Epithelial cell of proximal tubule (primary cell): ENCODE measurements at regions not wholly inside any gene's neighbourhood (a gene's known extent, or its start where the extent isn't known, plus 50 kb on each side); places are given as distances from the start of the nearest gene placed in this dataset.
A peak's percentile ranks its signal among the peaks of the same experiment; 100 is the strongest.

Experiments
- DNase-seq: peaks from one replicate; pipeline ENCODE4 v3.0.0-alpha.2; 2011; ENCODE audit warnings: low read depth
- H3K4me3 ChIP-seq: 2 replicates; pipeline ENCODE4 v1.5.1; 2011; ENCODE audit warnings: low read depth, mild to moderate bottlenecking, low read length
- TF ChIP-seq, protein P1 (sequence below): conservative IDR thresholded peaks from 2 replicates; pipeline ENCODE4 v1.5.1; 2012; ENCODE audit warnings: low read depth, mild to moderate bottlenecking, low read length

- TF ChIP-seq, protein P1, sequence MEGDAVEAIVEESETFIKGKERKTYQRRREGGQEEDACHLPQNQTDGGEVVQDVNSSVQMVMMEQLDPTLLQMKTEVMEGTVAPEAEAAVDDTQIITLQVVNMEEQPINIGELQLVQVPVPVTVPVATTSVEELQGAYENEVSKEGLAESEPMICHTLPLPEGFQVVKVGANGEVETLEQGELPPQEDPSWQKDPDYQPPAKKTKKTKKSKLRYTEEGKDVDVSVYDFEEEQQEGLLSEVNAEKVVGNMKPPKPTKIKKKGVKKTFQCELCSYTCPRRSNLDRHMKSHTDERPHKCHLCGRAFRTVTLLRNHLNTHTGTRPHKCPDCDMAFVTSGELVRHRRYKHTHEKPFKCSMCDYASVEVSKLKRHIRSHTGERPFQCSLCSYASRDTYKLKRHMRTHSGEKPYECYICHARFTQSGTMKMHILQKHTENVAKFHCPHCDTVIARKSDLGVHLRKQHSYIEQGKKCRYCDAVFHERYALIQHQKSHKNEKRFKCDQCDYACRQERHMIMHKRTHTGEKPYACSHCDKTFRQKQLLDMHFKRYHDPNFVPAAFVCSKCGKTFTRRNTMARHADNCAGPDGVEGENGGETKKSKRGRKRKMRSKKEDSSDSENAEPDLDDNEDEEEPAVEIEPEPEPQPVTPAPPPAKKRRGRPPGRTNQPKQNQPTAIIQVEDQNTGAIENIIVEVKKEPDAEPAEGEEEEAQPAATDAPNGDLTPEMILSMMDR = no peak
- no peak for DNase-seq
Measured at GRCh38 chr5:82808960-82809359, 268.2 kb downstream of the TMEM167A start.

DNA sequence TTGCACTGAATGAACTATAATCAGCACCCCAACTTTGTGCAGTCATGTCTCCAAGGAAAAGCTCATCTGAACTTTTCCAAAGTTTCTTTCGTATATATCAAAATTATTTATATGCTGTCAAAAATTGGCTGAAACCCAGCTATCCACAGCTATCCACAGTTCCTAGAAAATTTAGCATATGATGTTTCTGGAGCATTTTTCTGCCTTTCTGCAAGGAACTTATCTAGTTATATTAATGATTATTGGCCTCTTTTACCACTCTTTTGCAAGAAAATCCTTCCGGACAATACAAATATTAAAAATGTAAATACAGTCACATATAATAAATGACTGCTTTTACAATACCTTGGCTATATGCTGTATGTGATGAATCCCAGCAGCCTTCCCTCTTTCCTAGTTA, 270.2 kb downstream of the TMEM167A start:
- TF ChIP-seq, protein P1 = no peak
- H3K4me3 ChIP-seq = no peak overlapping the region
- DNase-seq = no peak

More at GRCh38 chr5:82808960-82809359, 268.2 kb downstream of the TMEM167A start:
- H3K4me3 ChIP-seq = no peak overlapping the region

- TF ChIP-seq, protein P1 = no peak
- no peak overlapping the region for H3K4me3 ChIP-seq
- no peak for DNase-seq
Measured at GRCh38 chr5:82806513-82806912, 270.7 kb downstream of the TMEM167A start.

GRCh38 chr5:82804155-82804690, 273.0 kb downstream of the TMEM167A start:
- TF ChIP-seq, protein P1 = no peak
- DNase-seq = no peak

GRCh38 chr5:82802954-82803353, 274.2 kb downstream of the TMEM167A start:
- H3K4me3 ChIP-seq = no peak overlapping the region
- TF ChIP-seq, protein P1 = no peak
- no peak for DNase-seq

More at GRCh38 chr5:82804155-82804690, 273.0 kb downstream of the TMEM167A start:
- no peak overlapping the region for H3K4me3 ChIP-seq

DNA sequence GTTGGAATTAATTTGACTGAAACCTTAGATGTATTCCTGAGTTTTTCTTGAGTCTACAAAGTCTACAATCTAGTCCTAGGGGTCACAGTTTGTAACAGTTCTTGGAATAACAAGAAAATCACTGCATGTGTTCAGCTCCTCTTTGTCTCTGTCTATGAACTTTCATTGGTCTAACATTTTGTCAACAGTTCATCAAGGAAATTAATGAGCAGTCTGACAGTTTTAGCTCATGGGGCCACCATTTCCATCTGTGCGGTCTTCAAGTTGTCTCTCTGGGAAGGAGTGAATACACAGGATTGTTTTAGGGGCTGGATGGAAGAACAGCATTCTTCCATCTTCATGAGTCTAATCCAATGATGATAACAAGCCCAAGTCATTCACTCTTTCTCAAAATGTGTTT, 276.4 kb downstream of the TMEM167A start:
- TF ChIP-seq, protein P1 = no peak
- no peak overlapping the region for H3K4me3 ChIP-seq
- no peak for DNase-seq

GRCh38 chr5:82799361-82800077, 277.7 kb downstream of the TMEM167A start:
- TF ChIP-seq, protein P1 = peak; percentile 24
- DNase-seq = no peak
- H3K4me3 ChIP-seq = no peak overlapping the region
